IMR-90 (cell line): ENCODE measurements at regions not wholly inside any gene's neighbourhood (a gene's known extent, or its start where the extent isn't known, plus 50 kb on each side); places are given as distances from the start of the nearest gene placed in this dataset.

ENCODE experiments used
- ATAC-seq: fragments of 200-7000 bp; cut with Tn5 transposase; 2 replicates; pipeline ENCODE4 v1.9.1; 2020; ENCODE audit warnings: low read depth, mild to moderate bottlenecking, moderate library complexity
- BruUV-seq: library from RNA; stranded (reverse); fragments of 400-500 nt; replicated peaks from 2 replicates; lab custom pipeline; 2021; lab: Mats Ljungman, UMichigan
- CTCF ChIA-PET: fragments of 300-600 bp; formaldehyde crosslinking; extraction: SDS; loops from one replicate; lab custom pipeline; 2021; ENCODE audit warnings: antibody characterized with exemption; lab: Yijun Ruan, JAX
- POLR2A ChIA-PET: fragments of 300-600 bp; sonication (Branson Sonifier 250); formaldehyde crosslinking; loops from one replicate; lab custom pipeline; 2022; ENCODE audit warnings: antibody characterized with exemption; ENCODE audit not compliant: unreplicated experiment; lab: Charles Lee
- DNase-seq: peaks from one replicate; pipeline ENCODE4 v3.0.0; 2013
- H2AFZ ChIP-seq: replicated peaks from 2 replicates; pipeline ENCODE3; 2013; ENCODE audit warnings: low read length, mild to moderate bottlenecking; ENCODE audit not compliant: poor library complexity
- H2AK5ac ChIP-seq: 2 replicates; pipeline ENCODE4 v1.6.1; 2013; ENCODE audit warnings: low read depth, low read length, inconsistent platforms
- H2AK9ac ChIP-seq: replicated peaks from 2 replicates; pipeline ENCODE3; 2013; ENCODE audit warnings: mild to moderate bottlenecking, low read depth, low read length, moderate library complexity; ENCODE audit not compliant: poor library complexity
- H2BK120ac ChIP-seq: 2 replicates; pipeline ENCODE4 v1.6.1; 2013; ENCODE audit warnings: low read depth, low read length, inconsistent platforms
- H2BK15ac ChIP-seq: 3 replicates; pipeline ENCODE4 v1.6.1; 2013; ENCODE audit warnings: low read depth, low read length, inconsistent platforms
- H2BK20ac ChIP-seq: 2 replicates; pipeline ENCODE4 v1.6.1; 2013; ENCODE audit warnings: low read depth, mild to moderate bottlenecking, inconsistent platforms, low read length, moderate library complexity
- H2BK5ac ChIP-seq: 2 replicates; pipeline ENCODE4 v1.6.1; 2013; ENCODE audit warnings: mild to moderate bottlenecking, low read depth, low read length, inconsistent platforms; ENCODE audit not compliant: poor library complexity, severe bottlenecking
- H3K14ac ChIP-seq: replicated peaks from 2 replicates; pipeline ENCODE4 v1.6.1; 2013; ENCODE audit warnings: low read depth, low read length, inconsistent platforms
- H3K18ac ChIP-seq: 2 replicates; pipeline ENCODE4 v1.6.1; 2013; ENCODE audit warnings: low read depth, low read length, control low read depth
- H3K23ac ChIP-seq: 2 replicates; pipeline ENCODE4 v1.6.1; 2013; ENCODE audit warnings: low read depth, low read length, inconsistent platforms
- H3K27ac ChIP-seq: 2 replicates; pipeline ENCODE4 v1.5.1; 2013; ENCODE audit warnings: mild to moderate bottlenecking, control low read depth, low read length; ENCODE audit not compliant: insufficient read depth
- H3K27me3 ChIP-seq: 2 replicates; pipeline ENCODE4 v1.6.1; 2013; ENCODE audit warnings: low read length; ENCODE audit not compliant: control insufficient read depth, insufficient read depth
- H3K36me3 ChIP-seq: 2 replicates; pipeline ENCODE4 v1.6.1; 2013; ENCODE audit warnings: low read length, mixed read lengths; ENCODE audit not compliant: control insufficient read depth, insufficient read depth
- H3K4ac ChIP-seq: 2 replicates; pipeline ENCODE4 v1.6.1; 2013; ENCODE audit warnings: low read depth, low read length, inconsistent platforms
- H3K4me1 ChIP-seq: 2 replicates; pipeline ENCODE4 v1.6.1; 2013; ENCODE audit warnings: low read length, mixed read lengths; ENCODE audit not compliant: control insufficient read depth, insufficient read depth
- H3K4me2 ChIP-seq: 2 replicates; pipeline ENCODE4 v1.6.1; 2013; ENCODE audit warnings: low read depth, mild to moderate bottlenecking, control low read depth, low read length, moderate library complexity
- H3K4me3 ChIP-seq: 2 replicates; pipeline ENCODE4 v1.5.1; 2013; ENCODE audit warnings: low read depth, mild to moderate bottlenecking, control low read depth, low read length, moderate library complexity; ENCODE audit not compliant: insufficient read depth
- H3K56ac ChIP-seq: 2 replicates; pipeline ENCODE4 v1.6.1; 2013; ENCODE audit warnings: low read length, inconsistent platforms; ENCODE audit not compliant: insufficient read depth; ENCODE audit errors: extremely low read depth
- H3K79me1 ChIP-seq, 2 experiments: 2 replicates each; pipeline ENCODE4 v1.6.1; 2013; ENCODE audit warnings: low read length in 2 of 2, inconsistent platforms in 1 of 2, low read depth in 1 of 2
- H3K9ac ChIP-seq: 2 replicates; pipeline ENCODE4 v1.6.1; 2013; ENCODE audit warnings: low read depth, low read length, control low read depth
- H3K9me1 ChIP-seq: 2 replicates; pipeline ENCODE4 v1.6.1; 2013; ENCODE audit warnings: low read length, inconsistent platforms; ENCODE audit not compliant: insufficient read depth
- H3K9me3 ChIP-seq: 2 replicates; pipeline ENCODE4 v1.6.1; 2013; ENCODE audit warnings: low read length; ENCODE audit not compliant: control insufficient read depth, insufficient read depth
- H4K20me1 ChIP-seq: 2 replicates; pipeline ENCODE4 v1.6.1; 2013; ENCODE audit warnings: low read length, inconsistent platforms; ENCODE audit not compliant: insufficient read depth
- H4K5ac ChIP-seq: 2 replicates; pipeline ENCODE4 v1.6.1; 2013; ENCODE audit warnings: mild to moderate bottlenecking, low read depth, low read length, control low read depth
- H4K8ac ChIP-seq, 2 experiments: 2 replicates each; pipeline ENCODE4 v1.6.1; 2013; ENCODE audit warnings: low read depth in 2 of 2, low read length in 2 of 2, control low read depth in 1 of 2, inconsistent platforms in 1 of 2
- H4K91ac ChIP-seq: 2 replicates; pipeline ENCODE4 v1.6.1; 2013; ENCODE audit warnings: low read depth, low read length, inconsistent platforms; ENCODE audit not compliant: insufficient read depth
- MAFK ChIP-seq: IDR thresholded peaks from 2 replicates; pipeline ENCODE4 v1.6.1; 2012; ENCODE audit warnings: low read depth, low read length, improper control_type of control experiment
- POLR2A ChIP-seq: IDR thresholded peaks from 2 replicates; pipeline ENCODE4 v1.6.1; 2012; ENCODE audit warnings: mild to moderate bottlenecking, low read depth, low read length
- WGBS, 2 experiments: methylation state at CpG; one replicate each; pipeline versions ENCODE4 v1.1.5 to v1.1.7; 2013; ENCODE audit warnings: missing lambda C conversion rate in 2 of 2; ENCODE audit not compliant: insufficient read length in 1 of 2; ENCODE audit errors: extremely low coverage in 2 of 2; 5-methylcytosine and 5-hydroxymethylcytosine counted together
- dilution Hi-C: fragments of 300-500 bp; cut with HindIII; formaldehyde crosslinking; loops from one replicate; pipeline ENCODE4 v1.14.3; 2018; ENCODE audit warnings: low sequenced_read_pairs; ENCODE audit not compliant: unreplicated experiment
- in situ Hi-C: fragments of 300-500 bp; cut with MboI; formaldehyde crosslinking; loops from 3 replicates; pipeline ENCODE4 v1.14.3; 2019; ENCODE audit warnings: low sequenced_read_pairs, inconsistent platforms, mixed read lengths
- intact Hi-C: fragments of 100-400 bp; cut with micrococcal nuclease; formaldehyde crosslinking; loops from 2 replicates; pipeline ENCODE4 v1.10.0; 2022

DNA sequence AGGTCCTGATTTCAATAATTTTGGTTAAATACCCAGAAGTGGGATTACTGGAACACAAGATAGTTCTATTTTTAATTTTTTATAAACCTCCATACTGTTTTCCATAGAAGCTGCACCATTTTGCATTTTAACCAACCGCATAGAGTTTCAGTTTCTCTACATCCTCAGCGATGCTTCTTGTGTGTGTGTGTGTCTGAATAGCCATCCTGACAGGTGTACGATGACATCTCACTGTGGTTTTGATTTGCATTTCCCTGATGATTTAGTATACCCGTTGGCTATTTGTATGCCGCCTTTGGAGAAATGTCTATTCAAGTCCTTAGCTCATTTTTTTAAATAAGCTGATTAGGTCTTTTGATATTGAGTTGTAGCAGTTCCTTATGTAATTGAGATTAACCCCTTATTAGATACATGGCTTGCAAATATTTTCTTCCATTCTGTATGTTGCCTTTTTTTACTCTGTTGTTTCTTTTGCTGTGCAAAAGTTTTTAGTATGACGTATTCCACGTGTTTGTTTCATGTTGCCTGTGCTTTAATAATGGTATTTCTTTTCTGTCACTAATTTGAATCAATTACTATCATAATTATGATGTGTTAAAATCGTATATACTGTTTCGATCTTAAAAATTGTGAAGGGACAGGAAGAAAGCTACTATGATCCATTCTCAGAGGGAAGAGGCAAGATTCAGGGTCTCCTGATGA, 227.2 kb upstream of the MON1B start:
- Histone ChIP-seq H2AK9ac (no peak overlapping the region), H2BK15ac (no peak overlapping the region), H4K20me1 (no peaks in the 10 kb centered on the region), H2BK20ac (no peak overlapping the region), H3K14ac (no peak overlapping the region), H3K4me1 (no peaks in the 10 kb centered on the region), H3K27ac (no peak overlapping the region), H4K91ac (no peak overlapping the region), H3K9me3 (peaks cover 2% of the 10 kb centered on the region; the same call in 1 of the 2 replicates), H2AK5ac (no peak overlapping the region), H3K9ac (no peak overlapping the region), H2AFZ (no peak overlapping the region), H3K4me2 (no peak overlapping the region), H3K79me1 (no peaks in the 10 kb centered on the region), H3K27me3 (no peaks in the 10 kb centered on the region), H3K9me1 (no peaks in the 10 kb centered on the region), H3K18ac (no peak overlapping the region), H3K56ac (no peak overlapping the region), H3K4me3 (no peak overlapping the region), H4K5ac (no peak overlapping the region), H3K4ac (no peak overlapping the region), H4K8ac (no peak overlapping the region), H2BK5ac (no peak overlapping the region), H3K23ac (no peak overlapping the region), H2BK120ac (no peak overlapping the region), H3K36me3 (no peaks in the 10 kb centered on the region)
- WGBS, 2 experiments: no CpG with 5 or more reads among the region's 9 CpGs
- POLR2A ChIA-PET: no interaction called here
- DNase-seq (no peak), ATAC-seq (no peak)
- CTCF ChIA-PET: no interaction called here
- intact Hi-C loops (no loop called here), dilution Hi-C loops (no loop called here), in situ Hi-C loops (no loop called here)
- TF ChIP-seq POLR2A: no peak
- no peak for TF ChIP-seq MAFK
- no TSS peak for BruUV-seq
